ENCODE measurements at regions not wholly inside any gene's neighbourhood (a gene's known extent, or its start where the extent isn't known, plus 50 kb on each side); places are given as distances from the start of the nearest gene placed in this dataset.
A peak's percentile ranks its signal among the peaks of the same experiment; 100 is the strongest.

DNA sequence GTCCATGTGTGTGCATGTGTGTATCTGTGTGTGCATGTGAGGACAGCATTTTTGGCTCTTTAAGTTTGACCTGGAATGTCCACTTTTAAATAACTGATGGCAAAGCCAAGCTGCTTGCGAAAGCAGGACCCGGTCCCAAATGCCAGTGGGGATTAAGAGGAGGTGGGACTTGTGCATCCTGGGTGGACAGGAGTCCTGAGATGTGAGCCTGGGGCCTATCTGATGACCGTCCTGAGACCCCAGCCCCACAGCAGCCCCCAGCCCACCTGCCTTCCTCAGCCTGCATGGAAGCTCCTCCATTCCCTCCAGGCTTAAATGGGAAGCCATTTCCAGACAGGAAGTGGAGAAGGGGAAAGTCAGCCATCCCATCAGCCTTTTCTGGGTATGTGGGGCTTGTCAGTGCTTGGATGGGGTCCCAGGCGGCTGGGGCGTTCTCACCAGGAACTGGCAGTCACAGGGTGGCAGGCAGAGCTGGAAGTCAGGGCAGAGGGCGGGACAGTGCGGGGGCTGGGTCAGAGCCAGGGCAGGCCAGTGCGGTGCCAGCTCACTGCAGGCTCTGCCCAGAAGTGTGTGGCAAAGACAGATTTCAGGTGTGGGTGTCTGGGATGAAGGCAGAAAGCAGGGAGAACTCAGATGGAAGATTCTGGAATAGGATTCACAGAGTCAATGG, 117.8 kb downstream of the ACKR3 start:
- DNase-seq (ENCODE audit: low read depth, low spot score): no peak
- no peak overlapping the region for H3K27ac ChIP-seq

DNA sequence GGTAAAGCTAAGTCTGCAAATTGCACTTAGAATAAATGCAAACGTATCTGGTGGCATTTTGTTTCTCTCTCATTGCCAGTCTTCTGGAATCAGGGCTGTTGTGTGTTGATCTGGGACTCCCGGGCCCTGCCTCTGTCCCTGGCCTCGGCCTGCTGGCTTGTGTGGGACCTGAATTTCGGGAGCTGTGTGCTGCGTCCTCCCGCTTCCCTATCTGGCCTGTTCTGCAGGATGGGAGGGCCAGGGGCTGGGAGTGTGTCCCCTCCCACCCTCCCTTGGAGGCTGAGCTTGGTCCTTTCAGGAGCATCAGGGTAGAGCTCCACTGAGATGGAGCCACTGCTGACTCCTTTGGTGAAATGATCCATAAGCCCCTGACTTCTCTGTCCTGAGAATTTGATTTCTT, 118.5 kb downstream of the ACKR3 start:
- no peak for DNase-seq (ENCODE audit: low read depth, low spot score)
- H3K27ac ChIP-seq: no peak overlapping the region

DNA sequence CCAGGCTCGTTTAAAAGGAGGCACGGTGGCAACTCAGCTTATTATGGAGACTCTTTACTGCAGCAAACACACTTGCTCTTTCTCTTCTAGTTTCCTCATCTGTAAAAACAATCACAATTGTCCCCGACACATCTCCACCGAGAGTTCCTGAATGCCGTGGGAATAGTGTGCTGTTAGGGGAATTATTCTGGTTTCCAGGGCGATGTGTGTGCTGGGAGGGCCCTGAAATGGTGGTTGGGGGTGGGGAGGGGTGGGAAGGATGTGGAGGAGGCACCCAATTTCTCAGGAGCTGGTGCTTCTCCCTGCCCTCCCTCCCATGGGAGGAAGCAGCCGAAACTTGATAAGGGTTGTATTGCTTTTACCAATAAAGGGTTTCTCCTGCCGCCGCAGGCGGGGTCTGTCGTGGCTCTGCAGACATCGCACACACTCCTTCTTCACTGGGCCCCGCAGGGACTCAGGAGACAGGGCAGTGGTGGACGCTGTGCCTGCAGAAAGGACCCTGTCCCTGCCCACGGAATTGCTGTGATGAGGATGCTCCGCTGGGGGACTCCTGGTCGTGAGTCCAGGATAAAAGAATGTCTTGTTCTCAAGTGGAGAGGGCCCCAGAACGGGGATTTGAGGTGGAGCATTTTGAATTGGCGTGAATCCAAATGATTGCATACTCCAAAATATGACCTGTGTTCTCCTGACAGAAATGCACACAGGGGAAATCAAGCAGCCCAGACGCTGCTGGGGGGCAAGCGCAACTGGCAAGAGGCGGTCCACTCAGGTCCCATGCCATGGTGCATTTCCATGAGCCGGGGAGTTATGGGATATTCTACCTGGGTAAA, 119.2 kb downstream of the ACKR3 start:
- H3K27ac ChIP-seq: peak overlapping the region; percentile 79
- DNase-seq (ENCODE audit: low read depth, low spot score): no peak

DNA sequence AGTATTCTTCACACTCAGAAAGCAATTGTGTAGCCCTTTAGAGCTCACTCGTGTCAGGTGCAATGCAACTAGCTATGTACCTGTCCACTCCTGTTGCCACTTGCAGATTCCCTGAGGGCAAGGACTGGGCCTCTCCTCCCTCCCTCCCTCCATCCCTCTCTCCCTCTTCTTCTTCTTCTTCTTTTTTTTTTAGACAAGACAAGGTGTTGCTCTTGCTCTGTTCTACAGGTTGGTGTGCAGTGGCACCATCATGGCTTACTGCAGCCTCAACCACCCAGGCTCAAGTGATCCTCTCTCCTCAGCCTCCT, 119.7 kb downstream of the ACKR3 start:
- DNase-seq (ENCODE audit: low read depth, low spot score): no peak
- peak overlapping the region; percentile 79 for H3K27ac ChIP-seq

DNA sequence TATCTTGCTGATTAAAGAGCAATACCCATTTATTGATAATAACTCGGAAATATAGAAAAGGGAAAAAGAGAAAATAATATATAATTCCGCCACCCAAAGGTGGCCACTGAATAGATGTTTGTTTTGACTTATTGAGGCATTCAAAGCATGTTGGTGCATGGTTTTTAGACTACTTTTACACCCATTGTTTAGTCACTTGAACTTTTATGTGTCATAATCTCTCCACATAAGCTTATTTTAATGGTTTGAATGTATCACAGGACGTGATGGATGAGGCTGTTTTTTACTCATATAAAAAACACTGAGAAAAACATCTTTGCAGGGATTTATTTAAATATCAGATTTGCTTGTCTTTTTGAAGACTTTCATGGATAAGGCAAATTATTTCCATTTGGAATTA, 120.4 kb downstream of the ACKR3 start:
- peak; percentile 70 for DNase-seq (ENCODE audit: low read depth, low spot score)
- H3K27ac ChIP-seq: peak overlapping the region; percentile 79

DNA sequence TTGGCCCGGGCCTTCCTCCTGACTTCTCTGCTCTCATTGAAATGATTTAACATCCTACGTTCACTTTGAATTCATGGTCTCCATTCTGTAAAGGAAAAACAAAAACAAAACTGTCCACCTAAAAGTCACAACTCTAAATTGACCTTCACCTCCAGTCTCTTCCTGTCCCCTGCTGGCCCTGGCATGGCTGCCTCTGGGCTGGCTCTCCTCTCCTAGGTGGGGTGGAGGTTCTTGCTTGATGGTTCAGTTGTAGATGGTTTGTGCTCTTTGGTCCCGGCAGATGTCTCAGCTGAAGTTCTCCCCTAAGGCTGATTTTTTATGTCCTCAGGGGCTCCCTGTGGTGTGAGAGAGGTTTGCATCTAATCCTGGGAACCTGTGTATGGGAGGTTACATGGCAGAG, 121.1 kb downstream of the ACKR3 start:
- DNase-seq (ENCODE audit: low read depth, low spot score): no peak
- H3K27ac ChIP-seq: peak overlapping the region; percentile 79

DNA sequence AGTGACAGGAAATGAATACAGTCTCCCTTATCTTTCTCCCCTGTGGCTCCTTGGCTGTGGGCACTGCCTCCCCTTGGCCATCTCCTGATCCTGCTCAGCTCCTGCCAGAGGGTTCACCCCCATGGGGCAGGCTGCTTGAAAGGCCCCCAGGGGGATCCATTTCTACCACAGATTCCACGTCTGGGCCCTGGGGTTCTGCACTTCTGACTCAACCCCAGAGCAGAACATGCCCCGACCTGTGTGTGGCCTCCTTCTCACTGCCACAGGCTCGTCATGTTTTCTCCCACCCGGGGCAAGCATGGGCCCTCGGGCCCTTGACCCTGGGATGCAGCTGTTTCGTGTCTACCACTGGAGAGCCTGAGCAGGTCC, 122.2 kb downstream of the ACKR3 start:
- peak; percentile 64 for DNase-seq (ENCODE audit: low read depth, low spot score)
- H3K27ac ChIP-seq: peak overlapping the region; percentile 79

DNA sequence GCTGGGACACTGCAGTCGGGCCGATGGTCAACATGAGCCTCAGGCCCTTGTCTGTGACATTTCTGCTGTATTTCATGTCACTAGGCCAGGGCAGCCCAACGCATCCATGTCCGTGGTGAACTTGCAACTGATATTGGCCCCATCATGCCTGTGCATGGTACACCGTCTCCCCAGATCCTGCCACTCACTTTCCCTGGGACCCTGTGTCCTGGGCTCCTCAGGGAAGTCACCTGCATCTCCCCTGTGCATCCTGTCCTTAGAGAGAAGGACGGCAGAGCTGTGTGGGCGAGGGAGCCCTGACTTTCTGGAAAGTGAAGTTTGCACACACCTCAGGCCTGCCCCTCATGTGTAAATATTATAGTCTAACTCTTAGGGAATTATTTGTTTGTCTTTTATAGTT, 123.3 kb downstream of the ACKR3 start:
- no peak for DNase-seq (ENCODE audit: low read depth, low spot score)
- no peak overlapping the region for H3K27ac ChIP-seq

DNA sequence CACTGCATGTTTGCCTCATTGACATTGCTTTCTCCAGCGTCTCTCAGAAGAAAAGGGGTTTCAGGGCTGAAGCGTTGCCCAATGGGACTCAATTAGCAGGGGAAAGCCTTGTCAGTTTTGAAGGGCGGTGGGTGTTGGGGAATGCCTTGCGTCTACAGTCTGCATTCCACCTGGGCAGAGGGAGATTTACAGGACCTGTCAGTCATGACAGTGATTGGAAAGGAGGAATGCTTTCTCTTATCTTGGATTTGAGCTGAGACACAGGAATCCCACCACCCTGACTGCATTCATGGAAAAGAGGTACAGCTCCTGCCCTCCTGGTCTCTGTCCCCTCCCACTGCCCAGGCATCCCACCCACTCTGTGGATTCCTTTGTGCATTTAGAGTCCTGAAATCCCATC, 123.9 kb downstream of the ACKR3 start:
- H3K27ac ChIP-seq: no peak overlapping the region
- DNase-seq (ENCODE audit: low read depth, low spot score): no peak

DNA sequence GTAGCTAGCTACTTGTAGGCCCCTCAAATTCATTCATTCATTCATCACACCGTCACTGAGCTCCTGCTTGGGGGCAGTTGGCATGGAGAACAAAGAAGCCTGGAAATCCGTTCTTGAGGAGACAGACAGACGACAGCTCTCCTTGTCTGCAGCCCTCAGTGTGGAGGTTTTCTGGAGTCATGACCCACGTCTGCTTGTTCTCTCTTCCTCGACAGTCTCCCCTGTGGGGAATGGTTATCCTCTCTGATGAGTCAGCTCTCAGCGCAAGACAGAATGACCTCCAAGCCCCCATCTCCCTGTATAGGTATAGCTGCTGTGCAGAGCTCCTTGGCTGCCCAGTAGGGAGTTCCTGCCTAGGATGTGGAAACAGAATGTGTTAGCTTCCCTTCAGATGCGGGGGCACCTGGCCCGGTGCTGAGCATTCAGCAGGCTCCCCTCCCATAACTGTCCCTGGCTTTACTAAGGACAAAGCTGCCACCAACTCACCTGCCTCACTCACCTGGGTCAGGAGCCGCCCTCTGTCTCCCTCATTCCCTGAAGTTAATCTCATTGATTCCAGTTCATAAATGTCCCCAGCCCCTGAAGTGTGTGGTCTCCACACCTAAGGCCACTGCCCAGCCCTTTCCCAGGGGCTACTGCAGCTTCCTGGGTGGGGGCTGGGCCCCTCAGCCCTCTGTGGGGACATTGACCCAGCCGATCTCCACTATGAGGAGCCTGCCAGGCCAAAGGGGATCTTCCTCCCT, 124.7 kb downstream of the ACKR3 start:
- no peak overlapping the region for H3K27ac ChIP-seq
- no peak for DNase-seq (ENCODE audit: low read depth, low spot score)

DNA sequence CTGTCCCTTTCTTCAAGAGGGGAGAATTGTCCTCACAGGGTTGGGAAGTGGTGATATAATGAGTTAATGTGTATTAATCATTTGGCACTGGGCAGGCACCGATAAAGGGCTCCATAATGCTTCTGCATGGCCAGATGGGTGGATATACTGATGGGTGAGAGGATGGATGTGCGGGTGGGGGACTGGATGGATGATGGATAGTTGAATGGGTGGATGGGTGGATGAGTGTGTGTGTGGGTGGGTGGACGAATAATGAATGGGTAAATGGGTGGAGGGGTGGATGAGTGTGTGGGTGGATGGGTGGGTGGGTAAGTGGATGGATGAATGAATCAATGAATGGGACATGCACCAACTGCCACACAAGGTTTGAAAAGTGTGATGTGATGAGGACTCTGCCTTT, 127.2 kb downstream of the ACKR3 start:
- H3K27ac ChIP-seq: no peak overlapping the region
- DNase-seq (ENCODE audit: low read depth, low spot score): no peak

DNA sequence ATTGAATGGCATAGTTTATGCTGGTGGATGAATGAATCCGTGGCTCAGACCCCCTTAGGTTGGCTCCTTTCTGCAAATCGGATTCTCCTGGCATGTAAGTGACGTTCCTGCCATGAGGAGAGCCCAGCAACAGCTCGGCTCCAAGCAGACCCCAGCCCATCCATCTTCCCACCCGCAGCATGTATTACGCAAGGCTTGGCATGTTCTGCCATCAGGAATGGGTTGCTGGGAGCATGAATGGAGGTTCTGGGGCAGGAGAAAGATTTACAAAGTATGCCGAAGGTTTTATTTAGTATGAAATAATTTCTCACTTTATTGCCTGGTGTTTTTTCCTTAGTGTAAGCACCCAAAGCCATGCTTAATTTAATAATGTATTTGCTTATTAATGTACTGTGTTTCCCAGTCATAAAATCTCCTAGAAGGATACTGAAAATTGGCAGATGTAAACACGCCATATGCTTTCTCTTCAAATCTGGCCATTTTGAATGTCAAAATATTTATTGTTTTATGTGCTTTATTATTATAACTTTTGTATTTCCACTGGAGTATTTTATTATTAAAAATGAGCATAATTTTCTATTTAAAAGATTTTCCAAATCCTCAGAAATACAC, 128.5 kb downstream of the ACKR3 start:
- no peak overlapping the region for H3K27ac ChIP-seq
- no peak for DNase-seq (ENCODE audit: low read depth, low spot score)

DNA sequence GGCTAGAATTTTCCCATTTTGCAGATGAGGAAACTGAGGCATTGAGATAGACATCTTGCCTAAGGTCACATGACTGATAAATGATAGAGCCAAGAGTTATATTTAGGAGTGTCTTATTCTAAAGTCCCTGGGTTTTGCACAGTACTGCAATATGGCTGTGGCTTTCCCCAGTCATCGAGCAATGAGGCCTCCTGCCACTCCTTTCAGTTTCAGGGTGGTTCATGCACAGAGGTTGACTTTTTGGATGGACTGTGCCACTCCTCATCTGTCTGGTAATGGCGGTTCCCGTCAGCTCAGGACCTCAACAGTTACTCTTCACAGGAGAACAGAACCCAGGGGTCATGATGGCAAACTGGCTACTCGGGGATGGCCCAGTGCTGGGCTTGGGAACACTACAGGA, 131.1 kb downstream of the ACKR3 start:
- no peak for DNase-seq (ENCODE audit: low read depth, low spot score)
- H3K27ac ChIP-seq: no peak overlapping the region

DNA sequence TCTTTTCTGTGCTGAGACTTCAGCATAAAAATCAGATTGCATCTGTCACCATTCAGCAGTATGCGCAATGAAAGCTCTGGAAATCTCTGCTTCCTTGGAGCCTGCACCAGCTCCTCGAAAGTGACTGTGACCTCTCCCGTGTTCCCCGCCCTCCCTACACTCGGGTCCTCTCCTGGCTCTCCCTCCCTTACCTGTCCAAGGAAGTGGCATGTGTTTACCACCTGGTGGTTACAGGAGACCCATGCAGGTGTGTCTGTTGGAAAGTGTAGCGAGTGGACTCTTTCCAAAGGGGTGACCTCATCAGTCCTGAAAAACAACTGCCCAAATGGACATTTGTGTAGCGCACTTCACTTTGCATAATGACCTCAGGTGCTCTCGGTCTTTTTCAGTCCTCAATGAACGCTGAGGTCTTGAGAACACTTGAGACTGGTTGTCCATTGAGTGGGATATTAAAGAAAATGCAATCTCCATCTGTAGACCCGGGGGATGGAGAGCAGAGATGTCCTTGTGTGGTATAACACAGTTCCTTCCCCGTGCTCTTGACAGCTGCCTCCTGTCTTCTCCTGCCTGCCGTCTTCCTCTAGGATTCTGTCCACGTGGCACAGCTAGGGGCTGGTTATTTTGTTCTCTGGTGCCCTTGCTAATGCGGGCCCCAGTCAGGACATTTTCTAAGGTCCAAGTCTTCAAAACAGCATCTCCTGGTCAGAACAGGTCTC, 133.2 kb downstream of the ACKR3 start:
- DNase-seq (ENCODE audit: low read depth, low spot score): no peak
- no peak overlapping the region for H3K27ac ChIP-seq

DNA sequence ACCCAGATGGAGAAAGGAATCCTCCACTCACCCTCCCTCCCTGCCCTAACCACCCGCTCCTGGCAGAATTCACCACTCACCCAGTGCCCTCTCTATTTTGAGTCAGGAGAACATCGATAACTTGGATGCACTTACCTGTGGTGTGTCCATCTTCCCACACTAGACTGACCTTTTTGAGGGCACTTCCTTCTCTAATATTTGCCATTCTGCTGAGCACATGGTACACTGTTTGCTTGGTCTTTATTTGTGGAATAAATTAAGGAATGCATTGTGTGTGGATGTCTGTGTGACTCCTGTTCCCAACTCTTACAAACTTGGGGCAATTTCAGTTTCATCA, 133.7 kb downstream of the ACKR3 start:
- no peak for DNase-seq (ENCODE audit: low read depth, low spot score)
- H3K27ac ChIP-seq: no peak overlapping the region

DNA sequence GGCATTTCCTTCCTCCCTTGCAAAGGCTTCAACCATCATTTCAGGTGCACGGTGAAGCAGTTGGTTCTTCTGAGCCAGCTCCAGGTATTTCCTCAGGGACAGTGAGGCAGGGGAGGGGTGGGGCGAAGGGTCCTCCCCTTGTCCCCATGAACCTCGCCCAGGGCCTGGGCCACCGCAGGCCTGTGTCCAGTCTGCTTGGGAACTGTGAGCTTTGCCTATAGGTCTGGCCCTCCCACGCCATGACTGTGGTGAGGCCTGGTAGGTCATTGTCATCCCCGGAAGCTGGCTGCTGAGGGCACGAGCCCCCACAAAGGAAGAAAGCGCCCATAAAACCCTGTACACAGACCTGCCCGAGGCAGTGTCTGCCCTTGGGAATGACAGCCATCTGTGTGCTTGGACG, 134.3 kb downstream of the ACKR3 start:
- DNase-seq (ENCODE audit: low read depth, low spot score): no peak

DNA sequence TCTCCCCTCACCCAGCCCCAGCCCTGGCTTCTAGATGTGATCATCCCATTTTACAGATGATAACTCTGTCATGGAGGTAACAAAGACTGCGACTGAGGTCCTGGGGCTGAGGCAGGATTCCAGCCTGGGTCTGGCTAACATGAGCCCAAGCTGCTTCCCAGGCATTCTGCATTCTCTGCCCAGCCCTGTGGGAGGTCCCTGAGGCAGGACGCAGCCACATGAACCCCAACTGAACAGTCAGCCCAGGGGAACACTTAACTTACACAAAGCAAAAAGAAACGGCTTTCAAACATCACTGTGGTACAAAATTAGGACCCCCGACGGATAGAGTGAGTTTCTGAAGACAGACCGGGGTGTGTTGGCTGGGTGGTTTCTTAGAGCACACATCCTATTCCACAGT, 135.3 kb downstream of the ACKR3 start:
- DNase-seq (ENCODE audit: low read depth, low spot score): no peak
- H3K27ac ChIP-seq: no peak overlapping the region

More for the DNA sequence above, 134.3 kb downstream of the ACKR3 start:
- H3K27ac ChIP-seq: no peak overlapping the region

DNA sequence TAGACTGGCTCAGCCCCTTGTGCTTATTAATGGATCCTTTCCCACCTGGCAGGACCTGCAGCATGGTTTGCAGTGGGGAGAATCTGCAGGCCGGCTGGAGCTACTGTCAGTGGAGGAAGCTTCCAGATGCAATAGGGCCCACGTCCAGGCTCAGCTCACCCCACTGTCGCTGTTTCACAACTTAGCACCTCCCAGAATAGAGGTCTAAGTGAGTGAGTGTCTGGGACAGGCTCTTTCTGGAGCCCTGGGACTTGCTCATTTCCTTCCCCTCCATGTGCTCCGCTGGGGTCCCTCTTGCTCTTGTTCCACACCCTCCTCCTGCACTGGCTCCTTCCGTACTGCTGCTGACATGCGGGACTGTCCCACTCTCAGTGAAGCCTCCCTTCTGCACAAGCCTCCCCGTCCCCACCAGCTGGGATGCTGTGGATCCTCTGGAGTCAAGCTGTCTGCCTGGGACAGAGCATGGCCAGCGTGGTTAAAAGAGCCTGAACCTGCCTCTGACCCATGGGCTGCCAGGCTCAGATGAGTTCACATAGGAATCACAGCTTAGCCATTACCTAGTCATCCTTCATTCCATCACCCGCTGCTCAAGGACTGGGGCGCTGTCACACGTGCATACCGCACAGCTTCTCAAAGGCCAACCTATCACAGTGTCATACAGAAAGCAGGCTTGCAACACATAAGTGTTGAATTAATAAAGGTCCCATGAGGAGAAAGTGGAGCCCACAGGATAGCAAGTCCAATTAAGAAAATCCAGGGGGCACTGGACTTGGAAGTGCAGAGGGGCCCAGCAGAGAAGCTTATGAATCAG, 135.9 kb downstream of the ACKR3 start:
- no peak overlapping the region for H3K27ac ChIP-seq
- DNase-seq (ENCODE audit: low read depth, low spot score): no peak

DNA sequence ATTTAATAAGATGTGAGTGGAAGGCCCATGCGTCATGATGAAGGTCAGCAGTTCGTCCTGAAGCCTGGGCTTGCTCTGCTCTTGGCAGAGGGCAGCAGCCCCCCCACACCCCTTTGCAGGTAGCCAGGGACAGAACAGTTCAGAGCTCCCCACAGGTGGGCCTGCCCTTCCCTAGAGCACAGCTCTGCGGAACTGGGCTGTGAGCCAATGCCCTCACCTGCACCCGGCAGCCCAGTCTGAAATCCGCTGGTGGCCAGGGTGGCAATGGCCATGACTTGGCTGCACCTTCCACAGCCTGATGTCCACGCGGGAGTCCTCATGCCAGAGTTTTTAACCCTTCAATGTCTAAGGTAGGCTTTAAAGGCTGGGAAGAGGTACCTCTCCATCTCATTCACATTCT, 136.7 kb downstream of the ACKR3 start:
- no peak overlapping the region for H3K27ac ChIP-seq
- DNase-seq (ENCODE audit: low read depth, low spot score): no peak

DNA sequence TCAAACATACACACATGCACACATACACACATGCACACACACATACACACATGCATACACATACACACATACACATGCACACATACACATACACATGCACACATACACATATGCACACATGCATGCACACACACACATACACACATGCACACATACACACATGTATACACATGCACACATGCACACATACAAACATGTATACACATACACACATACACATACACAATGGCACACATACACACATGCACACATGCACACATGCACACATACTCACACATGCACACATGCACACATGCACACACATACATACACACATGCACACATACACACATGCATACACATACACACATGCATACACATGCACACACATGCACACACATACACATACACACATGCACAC, 137.2 kb downstream of the ACKR3 start:
- no peak overlapping the region for H3K27ac ChIP-seq
- no peak for DNase-seq (ENCODE audit: low read depth, low spot score)

Measured in epithelial cell of prostate (primary cell).